ENCODE measurements at regions not wholly inside any gene's neighbourhood (a gene's known extent, or its start where the extent isn't known, plus 50 kb on each side); places are given as distances from the start of the nearest gene placed in this dataset.

DNA sequence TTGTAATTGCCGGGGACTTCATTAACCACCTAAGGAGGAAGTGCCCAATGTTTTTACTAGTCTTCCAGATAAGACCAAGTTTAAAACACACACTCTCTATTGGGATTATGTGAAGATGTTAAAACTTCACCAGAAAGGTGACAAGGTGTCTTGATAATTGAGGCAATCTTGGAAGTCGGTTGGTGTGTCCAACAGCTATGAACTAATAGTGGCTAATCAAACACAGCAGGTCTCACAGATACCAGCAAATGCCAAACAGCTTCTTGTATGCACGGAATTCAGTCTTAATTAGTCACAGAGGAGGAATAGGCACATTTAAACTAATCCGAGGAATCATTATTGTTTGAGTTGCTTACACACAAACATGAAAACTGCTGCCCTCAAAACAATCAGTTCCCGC is 214.5 kb downstream of the SEC61B start:
- no peak for DNase-seq (ENCODE audit: low read depth)

DNA sequence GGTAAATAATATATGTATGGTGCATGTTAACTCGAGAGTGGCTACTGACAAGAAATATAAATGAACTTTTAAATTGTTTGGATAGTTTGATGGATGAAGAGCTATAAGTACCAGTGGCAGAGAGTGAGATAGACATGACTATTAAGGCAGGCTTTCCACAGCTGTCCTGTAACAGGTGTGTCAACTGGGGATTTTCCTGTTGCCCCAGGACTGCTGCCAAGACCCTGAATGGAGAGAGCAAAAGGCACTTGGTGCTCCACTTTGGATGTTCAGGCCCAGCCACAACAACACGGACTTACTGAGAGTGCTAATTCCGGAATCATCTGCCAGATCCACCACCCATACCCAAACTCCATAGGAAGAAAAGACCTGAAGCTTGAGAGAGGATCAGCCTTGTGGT is 215.1 kb downstream of the SEC61B start:
- no peak for DNase-seq (ENCODE audit: low read depth)

DNA sequence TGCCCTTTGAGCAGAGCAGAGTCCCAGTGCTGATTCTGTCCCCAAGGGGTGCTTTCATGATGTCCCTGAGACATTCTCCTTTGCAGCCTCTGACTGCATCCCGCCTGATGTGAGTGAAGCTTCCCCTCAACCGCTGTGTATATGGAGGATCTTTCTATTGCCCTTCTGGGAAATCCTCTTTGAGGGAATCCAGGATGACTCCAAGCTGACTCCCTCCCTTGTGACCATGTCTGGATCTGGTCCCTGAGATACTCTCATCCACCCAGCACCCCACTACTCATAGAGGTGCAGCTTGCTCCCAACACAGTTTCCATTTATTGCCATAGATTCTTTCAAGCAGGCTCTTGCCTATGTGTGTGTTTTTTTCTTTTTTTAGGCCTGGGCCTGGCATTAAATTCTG is 216.5 kb downstream of the SEC61B start:
- no peak for DNase-seq (ENCODE audit: low read depth)

DNA sequence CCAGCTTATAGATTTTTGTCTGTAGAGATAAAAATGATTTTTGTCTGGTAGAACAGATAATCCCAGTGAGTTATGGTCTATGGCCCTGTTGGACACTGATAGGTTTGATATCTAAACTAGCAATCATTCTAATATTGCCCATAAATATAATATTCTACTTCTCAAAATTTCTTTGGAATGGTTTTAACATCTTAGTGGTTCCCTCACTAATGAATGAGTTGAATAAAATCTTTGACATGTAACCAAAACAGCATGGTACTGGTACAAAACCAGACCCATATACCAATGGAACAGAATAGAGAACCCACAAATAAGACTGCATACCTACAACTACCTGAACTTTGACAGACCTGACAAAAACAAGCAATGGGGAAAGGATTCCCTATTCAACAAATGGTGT is 219.7 kb downstream of the SEC61B start:
- no peak for DNase-seq (ENCODE audit: low read depth)

DNA sequence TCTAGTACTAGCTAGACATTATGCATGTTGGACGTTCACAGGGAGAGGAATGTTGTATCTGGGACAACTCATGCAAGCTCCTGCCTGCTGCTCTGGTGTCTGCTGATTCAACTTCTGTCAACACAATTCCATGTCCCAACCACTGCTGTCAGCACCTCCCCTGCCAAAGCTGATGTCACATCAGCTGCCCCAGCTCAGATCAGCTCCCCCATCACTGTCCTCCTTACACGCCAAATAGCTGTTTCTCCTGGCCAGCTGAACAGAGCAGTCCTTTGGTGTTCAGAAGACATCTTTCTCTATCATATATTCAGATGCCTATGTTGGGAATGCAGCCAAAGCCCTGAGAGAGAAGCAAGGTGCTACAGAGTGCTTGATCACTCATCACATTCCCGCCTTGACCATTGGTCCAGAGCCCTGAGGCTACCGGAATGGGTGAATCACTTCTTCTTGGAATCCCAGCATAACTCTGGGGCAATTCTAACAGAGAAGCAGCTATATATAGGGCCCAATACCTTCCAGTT is 223.3 kb downstream of the SEC61B start:
- DNase-seq (ENCODE audit: low read depth): peak; percentile 85

DNA sequence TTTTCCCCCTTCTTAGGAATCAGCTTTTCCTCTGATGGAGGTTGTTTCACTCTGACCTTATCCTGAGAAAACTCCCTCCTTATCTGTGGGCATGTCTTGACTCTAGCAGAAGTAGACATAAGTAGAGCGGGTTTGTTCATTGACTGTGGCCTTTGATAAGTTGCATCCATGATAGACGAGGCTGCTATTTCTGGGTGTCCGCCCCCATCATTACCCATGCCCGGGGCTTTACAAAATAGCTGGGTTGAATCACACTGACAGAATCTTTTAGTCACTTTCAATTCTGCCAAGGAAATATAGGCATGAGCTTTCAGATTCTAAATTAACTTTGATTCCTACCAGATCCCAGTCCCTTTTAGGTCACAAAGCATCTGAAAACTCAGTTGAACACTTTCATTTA is 223.8 kb downstream of the SEC61B start:
- DNase-seq (ENCODE audit: low read depth): no peak

DNA sequence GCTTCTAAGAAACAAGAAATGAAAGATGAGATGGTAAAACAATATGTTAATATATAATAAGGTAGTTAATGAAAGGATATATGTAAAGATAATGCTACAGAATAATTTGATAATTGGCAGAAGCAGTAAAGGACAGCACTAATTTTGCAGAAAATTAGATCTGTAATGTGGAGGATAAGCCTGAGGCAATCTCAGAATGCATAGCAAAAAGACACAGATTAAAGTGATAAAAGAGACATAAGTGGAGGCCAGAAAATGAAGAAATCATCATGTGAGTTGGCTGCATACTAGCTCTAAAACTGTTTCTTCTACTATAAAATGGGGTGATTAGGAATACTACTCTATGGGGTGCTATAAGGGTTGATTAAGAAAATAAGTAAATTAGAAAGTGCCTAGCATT is 225.9 kb downstream of the SEC61B start:
- DNase-seq (ENCODE audit: low read depth): no peak

DNA sequence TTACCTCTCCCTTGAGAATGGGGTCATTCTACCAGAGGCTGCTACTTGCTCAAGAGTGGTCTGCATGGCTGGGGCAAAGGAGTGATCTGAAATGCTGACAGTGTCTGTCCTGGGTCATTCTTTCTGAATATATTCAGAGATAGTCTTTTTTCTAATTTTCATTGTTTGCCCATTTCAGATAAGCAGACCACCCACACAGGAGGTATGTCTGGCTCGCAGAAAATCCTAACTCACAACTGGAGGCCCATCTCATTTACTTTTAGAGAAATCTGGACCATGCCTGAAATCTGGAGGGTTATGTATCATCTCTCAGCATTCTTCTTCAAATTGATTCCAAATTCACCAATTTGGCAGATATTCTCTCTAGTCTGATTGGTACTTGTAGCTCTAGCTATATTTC is 227.6 kb downstream of the SEC61B start:
- DNase-seq (ENCODE audit: low read depth): no peak

DNA sequence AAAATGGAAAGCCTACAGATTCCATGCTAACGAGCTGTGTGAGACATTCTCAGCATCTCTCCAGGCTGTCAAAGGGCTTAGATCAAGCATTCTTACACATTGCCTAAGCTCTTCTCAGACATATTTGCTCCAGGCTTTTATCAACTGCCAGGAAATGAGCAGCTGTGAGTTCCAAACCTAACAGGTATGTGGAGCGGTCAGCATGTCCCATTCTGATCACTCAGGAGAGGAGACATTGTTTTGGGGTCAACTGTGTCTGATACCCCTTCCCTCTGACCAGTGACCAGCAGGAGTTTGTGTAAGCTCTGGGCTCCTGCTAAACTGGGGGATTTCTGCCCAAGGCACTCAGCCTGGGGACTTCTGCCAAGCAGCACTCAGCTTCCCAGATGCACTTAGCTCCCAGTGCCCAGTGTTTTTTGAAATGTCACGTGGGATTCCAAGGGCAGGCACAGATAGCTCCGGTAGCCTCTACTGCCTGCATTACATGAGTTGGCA is 229.1 kb downstream of the SEC61B start:
- no peak for DNase-seq (ENCODE audit: low read depth)

DNA sequence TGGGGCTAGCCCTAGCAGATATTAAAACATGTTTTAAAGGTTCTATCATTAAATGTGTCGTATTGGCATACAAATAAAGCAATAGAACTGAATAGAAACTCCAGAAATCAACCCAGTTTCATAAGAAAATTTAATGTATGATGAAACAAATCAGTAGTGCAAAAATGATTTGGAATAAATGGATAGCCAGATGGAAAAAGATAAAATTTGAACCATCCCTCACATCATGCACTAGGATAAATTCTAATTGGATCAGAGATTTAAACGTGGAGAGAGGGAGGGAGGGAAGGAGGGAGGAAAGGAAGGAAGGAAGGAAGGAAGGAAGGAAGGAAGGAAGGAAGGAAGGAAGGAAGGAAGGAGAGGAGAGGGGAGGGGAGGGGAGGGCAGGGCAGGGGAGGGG is 235.3 kb downstream of the SEC61B start:
- DNase-seq (ENCODE audit: low read depth): no peak

DNA sequence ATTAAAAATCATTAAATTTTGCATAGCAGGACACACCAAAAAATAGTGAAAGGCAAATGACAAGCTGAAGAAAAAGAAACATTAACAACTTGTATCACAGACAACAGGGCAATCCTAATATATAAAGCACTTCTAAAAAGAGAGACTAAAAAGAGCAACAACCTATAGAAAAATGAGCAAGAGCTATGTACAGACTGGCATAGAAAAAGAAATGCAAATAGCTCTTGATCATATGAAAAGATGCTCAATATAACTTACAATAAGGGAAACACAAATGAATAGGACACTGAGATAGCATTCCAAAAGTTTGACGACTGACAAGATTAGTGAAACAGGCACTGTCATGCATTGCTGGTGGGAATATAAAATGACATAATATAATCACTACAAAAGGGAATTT is 235.9 kb downstream of the SEC61B start:
- DNase-seq (ENCODE audit: low read depth): no peak

DNA sequence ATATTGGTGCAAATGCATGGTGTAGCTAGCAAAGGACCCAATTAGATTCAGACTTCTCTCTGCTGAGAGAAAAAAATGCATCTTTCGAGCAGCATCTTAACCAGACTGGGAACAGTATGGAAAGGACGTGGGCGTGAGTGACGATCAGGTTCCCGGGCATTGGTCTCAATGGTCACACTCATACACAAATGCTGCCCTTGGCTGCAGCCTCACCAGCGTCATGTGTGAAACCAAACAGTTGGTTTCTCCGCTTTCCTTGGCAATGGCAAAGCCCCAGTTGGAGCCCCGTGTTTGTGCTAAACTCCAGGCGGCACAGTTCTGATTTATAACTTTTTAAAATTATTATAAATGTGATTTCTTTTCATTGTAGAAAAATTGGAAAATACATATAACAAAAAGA is 237.8 kb downstream of the SEC61B start:
- DNase-seq (ENCODE audit: low read depth): no peak

DNA sequence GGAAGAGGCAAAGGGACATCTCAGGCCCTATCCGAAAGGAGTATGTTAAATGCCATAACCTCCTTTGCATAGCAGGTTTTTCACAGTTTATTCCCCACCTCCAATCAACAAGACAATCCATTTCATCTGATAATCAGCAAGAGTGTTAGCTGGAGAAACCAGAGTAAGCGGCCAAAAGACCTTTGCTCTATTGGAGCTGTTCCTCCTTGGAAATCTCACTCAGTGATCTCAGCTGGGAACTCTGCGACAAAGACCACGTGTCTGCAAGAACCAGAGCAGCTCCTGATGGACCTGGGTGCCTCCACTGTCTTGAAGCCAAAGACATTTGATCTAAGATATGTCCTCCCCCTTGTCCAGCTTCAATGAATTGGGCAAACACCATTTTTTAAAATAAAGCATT is 241.0 kb downstream of the SEC61B start:
- no peak for DNase-seq (ENCODE audit: low read depth)

DNA sequence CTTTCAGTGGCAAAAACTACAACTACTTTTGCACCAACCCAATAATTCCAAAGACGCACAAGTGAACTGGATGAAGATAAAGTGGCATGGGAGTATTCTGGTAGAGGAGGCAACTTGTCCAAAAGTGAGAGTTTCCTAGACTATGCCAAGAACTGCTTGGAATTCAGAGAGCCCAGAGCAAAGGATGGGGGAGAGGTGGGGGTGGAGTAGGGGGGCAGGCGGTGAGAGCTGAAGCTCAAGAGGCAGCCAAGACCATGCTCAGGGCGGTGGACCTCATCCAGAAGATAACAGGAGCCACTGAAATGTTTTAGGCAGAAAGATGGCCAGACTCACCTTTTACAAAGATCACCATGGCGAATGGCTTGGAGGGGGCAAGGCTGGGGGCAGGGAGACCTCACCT is 242.5 kb downstream of the SEC61B start:
- DNase-seq (ENCODE audit: low read depth): no peak

DNA sequence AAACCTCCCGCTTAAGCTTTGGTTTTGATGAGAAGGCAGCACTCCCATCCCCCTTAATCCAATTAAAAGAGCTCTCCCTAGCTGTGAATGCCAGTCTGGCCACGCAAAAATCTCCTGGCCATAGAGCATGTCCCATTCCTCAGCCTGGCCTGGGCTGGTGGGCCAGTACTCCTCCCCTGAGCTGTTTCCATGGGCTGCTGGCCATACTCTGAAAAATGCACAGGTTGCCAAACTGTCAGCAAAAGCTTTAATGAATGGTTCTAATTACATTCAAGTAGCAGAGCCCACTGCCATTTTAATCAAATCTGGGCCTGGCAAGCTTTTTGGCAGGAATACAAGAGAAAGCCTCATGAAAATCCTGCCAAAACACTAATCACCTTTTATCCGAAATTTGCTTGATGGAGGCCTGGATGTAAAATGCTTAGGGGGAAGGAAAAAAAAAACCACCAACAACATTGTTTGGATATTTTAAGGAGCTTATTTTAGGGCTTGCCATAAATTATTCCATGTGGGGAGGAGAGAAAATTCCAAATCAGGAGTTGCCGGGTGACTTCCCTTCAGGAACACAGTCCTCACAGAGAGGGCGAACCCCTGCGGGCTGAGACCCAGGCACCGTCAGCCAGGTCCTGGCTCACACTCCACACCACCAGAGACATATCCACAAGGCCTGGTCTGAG is 243.3 kb downstream of the SEC61B start:
- DNase-seq (ENCODE audit: low read depth): no peak

DNA sequence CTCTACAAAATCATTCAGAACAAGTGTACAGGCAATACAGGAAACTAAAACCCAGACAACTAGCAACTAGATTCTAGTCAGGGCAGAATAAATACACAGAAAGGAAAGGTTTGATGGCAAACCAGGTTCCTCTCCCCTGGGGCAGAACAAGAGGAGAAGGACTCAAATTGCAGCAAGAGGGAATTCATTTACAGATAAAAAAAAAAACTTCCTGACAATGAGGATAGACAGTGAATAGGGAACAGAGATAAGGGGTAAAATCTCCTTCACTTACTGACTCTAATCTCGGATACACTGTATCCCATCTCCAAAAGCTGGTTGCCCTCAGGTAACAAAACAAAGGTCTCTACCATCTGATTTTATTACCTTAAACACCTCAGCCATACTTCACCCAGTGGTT is 244.0 kb downstream of the SEC61B start:
- no peak for DNase-seq (ENCODE audit: low read depth)

DNA sequence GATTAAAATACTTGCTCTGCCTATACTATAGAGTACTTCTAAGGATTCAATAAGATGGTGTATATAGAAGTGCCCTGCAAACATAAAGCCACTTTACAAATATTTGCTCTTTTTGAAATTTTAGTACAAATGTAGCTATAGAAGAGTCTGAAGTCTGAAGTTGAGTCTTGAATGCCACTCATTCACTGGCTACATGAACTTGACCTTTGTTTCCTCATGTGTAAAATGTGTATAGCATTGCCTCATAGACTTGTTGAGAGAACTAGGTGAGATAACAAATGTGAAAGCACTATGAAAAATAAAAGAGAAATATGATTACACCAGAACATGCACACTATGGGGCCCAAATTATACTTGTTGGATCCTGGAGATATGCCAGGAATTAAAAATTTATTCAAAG is 244.7 kb downstream of the SEC61B start:
- DNase-seq (ENCODE audit: low read depth): no peak

DNA sequence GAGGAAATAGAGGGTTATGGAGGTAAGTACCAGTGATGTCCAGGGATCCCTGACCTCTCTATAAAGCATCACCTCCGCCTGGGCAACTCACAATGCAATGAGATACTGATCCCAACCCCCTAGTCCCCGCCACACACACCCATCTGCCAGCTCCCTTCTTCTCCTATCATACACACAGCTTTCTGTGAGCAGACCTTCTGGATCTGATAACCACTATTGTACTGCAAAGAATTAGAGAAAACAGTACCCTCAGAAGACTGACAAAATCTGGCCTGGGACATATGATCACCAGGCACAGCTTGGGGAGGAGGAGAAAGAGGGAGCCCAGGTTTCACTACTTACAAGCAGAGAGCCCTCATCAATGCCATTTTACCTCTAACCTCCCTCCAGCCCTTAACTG is 249.0 kb downstream of the SEC61B start:
- no peak for DNase-seq (ENCODE audit: low read depth)

DNA sequence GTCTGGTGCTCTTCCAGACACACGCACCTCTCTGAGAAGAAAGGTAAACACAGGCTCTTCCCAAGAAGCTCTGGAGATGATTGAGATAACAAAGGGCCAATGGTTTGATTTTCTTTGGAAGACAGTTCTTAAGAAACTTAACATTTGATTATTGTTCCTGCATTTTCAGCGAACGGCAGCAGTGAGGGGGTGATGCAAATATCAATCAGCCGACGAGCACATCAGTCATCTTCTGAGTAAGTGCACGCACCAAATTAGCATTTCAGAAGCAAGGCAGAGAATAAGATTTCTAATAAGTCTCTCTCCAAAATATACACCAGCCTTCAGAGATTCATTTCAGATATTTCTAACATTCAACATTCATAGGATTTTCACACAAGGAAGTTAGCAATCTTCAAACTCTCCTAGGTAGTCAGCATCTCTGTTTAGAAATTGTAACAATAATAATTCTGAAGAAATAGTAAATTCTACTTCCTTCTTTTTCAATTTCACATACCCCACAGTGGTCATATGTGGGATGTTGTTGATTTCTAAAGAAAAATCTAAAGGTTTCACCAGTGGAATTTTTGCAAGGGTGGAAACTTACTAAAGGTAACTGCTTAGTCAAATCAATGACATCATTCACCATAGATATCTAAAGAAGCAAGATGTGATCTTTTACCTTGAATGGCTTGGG is 250.3 kb downstream of the SEC61B start:
- DNase-seq (ENCODE audit: low read depth): no peak

DNA sequence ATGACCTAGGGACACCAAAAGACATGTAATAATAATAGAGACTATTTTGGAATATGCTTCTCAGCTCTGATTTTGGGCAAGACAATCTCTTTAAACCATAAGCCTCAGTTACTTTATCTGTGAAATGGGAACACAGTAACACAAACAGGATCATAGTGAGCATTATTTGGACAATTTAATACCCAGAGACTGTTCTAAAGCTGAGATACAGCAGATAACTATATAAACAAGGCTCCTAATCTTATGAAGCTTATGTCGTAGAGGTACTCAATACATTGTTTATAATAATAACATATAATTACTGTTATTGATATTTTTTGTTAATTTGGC is 250.8 kb downstream of the SEC61B start:
- DNase-seq (ENCODE audit: low read depth): no peak

DNA sequence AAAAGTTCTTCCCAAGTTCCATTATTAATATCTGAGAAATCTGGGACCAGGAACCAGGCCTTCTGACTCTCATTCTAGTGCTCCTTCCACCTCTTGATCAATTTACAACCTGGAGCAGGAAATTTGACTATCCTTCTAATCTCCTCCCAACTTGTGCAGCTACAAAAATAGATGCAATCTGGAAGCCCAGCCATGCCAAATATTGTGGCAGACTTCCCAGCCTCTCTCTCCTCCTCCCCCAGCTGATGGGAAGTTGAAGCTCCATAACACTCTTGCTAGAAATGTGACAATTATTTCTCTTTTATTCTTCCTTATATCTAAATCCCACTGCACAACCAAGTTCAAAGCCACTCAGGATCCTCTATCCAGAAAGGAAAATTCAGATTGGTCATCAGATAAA is 252.1 kb downstream of the SEC61B start:
- no peak for DNase-seq (ENCODE audit: low read depth)

DNA sequence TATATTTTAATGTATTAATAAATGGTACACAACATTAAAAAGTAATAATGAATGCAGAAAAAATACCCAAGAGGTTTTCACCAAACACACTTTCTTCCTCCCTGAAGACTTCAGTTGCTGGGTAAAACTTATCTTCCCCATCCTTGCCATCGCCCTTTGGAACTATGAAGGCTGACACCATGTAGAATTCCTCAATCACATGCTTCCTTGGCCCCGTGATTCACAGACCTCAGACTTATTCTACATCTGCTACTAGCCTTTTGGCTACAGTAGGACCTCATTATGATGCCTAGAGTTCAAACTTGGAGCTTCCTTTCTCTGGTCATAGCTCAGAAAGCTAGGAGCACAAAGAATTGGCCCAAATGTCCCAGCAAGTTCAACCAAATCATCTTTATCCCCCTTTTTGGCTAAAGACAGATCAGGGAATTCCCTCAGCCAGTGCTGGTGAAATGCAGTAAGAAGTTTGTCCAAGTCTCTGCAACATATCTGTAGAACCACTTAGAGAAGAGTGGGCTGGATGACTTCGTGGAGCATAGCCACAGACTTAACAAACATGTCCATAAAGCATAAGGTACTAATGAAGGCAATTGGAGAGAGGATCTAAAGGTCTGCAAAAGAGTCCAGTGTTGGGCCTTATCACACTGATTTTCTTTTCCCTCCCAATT is 253.5 kb downstream of the SEC61B start:
- DNase-seq (ENCODE audit: low read depth): no peak

DNA sequence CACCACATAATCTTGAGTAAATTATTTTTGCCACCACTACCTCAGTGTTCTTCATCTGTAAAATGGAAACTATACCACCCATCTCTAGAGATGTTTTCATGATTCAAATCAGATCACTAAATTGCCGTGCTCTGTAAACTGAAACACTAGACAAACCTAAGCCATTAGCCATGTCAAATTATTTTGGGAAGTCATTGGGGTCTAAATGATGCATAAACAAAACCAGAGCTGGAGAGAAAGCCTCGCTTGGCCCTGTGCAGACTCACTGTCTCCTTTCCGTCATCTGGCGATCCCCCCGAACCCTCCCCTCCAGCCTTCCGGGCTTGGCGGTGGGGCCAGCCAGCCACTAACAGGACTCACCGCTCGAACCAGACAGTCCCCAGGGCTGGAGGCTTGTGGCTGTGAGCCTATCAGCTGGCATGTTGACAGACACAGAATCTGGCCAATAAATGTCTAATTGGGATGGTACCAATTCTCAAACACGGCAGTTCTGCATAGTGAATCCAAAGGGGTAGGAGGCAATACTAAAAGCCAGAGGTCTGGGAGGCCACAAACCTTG is 256.5 kb downstream of the SEC61B start:
- no peak for DNase-seq (ENCODE audit: low read depth)

Measured in Daoy (cell line).